T-helper 17 cell (primary cell): ENCODE measurements at regions not wholly inside any gene's neighbourhood (a gene's known extent, or its start where the extent isn't known, plus 50 kb on each side); places are given as distances from the start of the nearest gene placed in this dataset.

Source experiments
- ATAC-seq: fragments of 150-1000 bp; cut with Tn5 transposase; 2 replicates; pipeline ENCODE4 v1.10.0; 2021; ENCODE audit warnings: mild to moderate bottlenecking, moderate library complexity
- DNase-seq, 3 donors: peaks; one replicate each; pipeline versions ENCODE4 v3.0.0 to v3.0.0-alpha.2; 2020 to 2021
- H3K9me3 ChIP-seq: one replicate; pipeline ENCODE4 v1.7.0; 2013; ENCODE audit warnings: low read length, mild to moderate bottlenecking; ENCODE audit not compliant: control insufficient read depth, poor library complexity, severe bottlenecking
- H3K27ac Mint-ChIP-seq: one replicate; pipeline ENCODE4 v1.8.0; 2022; ENCODE audit warnings: mild to moderate bottlenecking, moderate library complexity, mixed read lengths
- H3K27me3 Mint-ChIP-seq: one replicate; pipeline ENCODE4 v1.8.0; 2022; ENCODE audit warnings: mixed read lengths
- H3K36me3 Mint-ChIP-seq: one replicate; pipeline ENCODE4 v1.8.0; 2022; ENCODE audit warnings: low read depth, mixed read lengths
- H3K4me1 Mint-ChIP-seq: one replicate; pipeline ENCODE4 v1.8.0; 2022; ENCODE audit warnings: mild to moderate bottlenecking, mixed read lengths
- H3K4me3 Mint-ChIP-seq: one replicate; pipeline ENCODE4 v1.8.0; 2022; ENCODE audit warnings: mild to moderate bottlenecking, moderate library complexity, mixed read lengths

DNA sequence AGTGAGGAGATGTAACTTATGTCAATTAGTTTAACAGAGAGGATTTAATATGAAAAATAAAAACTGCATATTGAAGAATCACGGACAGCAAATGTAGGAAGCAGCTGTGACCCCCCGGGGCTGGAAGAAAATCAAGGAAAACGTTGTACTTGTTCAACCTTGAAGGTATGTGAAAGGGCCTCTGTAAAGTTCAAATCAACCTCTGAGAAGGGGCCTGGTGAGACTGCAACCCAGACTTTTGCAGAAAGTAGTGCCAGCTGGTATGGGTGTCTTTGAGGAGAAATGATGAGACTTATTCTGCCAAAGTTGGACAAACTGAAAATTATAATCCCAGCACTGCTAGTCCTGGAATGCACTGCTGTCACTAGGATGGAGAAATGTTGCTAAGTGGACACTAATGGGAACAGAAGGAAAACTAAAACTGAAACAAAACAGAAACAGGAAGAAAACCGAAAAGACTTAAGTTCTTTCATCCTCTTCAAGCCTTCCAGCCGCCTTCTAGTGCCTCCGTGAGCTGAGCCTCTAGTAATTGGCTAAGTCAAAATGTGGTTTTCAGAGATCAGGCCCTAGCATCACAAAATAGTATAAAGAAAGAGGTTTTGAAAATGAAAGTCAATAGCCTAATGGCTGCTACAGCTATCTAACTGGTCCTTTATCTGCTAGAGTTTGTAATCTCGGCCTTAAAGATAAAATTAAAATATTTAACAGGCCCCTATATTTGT, 253.7 kb upstream of the SORCS1 start:
- Mint-ChIP-seq H3K4me3 (no peak overlapping the region), H3K4me1 (no peaks in the 10 kb centered on the region), H3K27ac (no peak overlapping the region), H3K27me3 (no peaks in the 10 kb centered on the region), H3K36me3 (no peaks in the 10 kb centered on the region)
- ATAC-seq, result no peak
- no peak for DNase-seq
- H3K9me3 ChIP-seq, result no peaks in the 10 kb centered on the region

DNA sequence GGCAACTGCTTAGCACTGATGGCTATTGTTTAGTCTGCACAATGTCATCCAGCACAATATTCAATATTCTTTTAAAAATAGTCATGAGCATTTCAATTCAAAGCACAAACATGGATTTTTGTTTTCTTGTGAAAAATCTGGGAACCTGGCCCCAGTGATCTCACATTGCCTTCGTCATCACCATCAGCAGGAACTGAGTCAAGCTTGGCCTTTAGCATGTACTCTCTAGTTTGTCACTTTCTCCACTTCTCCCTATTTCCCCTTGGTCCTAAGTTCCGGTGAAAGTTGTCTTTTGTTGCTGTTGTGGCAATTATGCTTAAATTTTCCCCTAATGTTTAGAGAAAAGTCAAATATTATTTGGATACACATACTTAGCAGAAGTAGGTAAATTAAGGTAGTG, 252.9 kb upstream of the SORCS1 start:
- no peak overlapping the region for H3K4me3 Mint-ChIP-seq

DNA sequence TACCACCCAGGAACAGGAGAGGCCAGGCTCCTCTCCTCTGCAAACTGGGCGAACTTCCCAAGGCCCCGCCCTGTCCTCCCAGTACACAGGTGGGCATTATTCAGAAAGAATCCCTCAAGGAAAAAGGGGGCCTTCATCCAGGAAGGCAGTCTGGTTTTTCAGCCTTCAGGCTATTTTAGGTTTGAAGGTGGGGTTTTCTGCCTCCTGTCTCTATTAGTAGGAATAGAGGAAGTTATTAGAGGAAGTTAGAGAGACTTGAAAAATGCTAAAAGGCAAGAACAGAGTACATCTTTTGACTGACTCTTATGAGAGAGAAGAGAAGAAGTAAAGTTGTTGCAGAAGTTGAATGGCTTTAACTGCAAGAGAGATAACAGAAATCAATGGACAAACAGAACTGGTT, 250.9 kb upstream of the SORCS1 start:
- no peak overlapping the region for H3K4me3 Mint-ChIP-seq
- no peak overlapping the region for H3K27ac Mint-ChIP-seq
- no peaks in the 10 kb centered on the region for H3K9me3 ChIP-seq
- H3K4me1 Mint-ChIP-seq, result no peaks in the 10 kb centered on the region
- no peak for DNase-seq
- H3K27me3 Mint-ChIP-seq, result no peaks in the 10 kb centered on the region
- no peaks in the 10 kb centered on the region for H3K36me3 Mint-ChIP-seq
- ATAC-seq, result no peak

More for the DNA sequence above, 252.9 kb upstream of the SORCS1 start:
- H3K27me3 Mint-ChIP-seq, result no peaks in the 10 kb centered on the region
- H3K9me3 ChIP-seq, result no peaks in the 10 kb centered on the region
- no peak overlapping the region for H3K27ac Mint-ChIP-seq
- no peak for ATAC-seq
- no peak for DNase-seq
- no peaks in the 10 kb centered on the region for H3K4me1 Mint-ChIP-seq
- no peaks in the 10 kb centered on the region for H3K36me3 Mint-ChIP-seq

DNA sequence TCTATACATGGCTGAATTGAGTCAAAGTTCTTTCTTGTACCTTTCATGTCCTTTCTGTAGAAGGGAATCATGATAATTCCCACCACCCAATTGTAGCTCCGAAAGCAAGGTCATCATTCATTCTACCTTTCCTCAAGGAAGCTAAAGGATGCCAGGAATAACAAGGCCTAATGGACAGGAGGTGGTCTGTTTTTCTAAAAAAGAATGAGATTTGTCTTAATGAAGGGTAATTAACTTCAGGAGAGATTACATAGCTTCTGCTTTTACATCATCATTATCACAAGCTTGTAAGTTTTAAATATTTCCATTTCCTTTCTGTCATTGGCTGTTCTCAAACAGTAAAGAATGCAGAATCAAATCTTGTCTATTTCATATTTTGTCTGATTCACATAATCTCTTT, 249.5 kb upstream of the SORCS1 start:
- Mint-ChIP-seq H3K4me3 (no peak overlapping the region), H3K27me3 (no peaks in the 10 kb centered on the region), H3K27ac (no peak overlapping the region), H3K36me3 (no peaks in the 10 kb centered on the region), H3K4me1 (no peaks in the 10 kb centered on the region)
- no peaks in the 10 kb centered on the region for H3K9me3 ChIP-seq
- ATAC-seq (no peak), DNase-seq (no peak)

DNA sequence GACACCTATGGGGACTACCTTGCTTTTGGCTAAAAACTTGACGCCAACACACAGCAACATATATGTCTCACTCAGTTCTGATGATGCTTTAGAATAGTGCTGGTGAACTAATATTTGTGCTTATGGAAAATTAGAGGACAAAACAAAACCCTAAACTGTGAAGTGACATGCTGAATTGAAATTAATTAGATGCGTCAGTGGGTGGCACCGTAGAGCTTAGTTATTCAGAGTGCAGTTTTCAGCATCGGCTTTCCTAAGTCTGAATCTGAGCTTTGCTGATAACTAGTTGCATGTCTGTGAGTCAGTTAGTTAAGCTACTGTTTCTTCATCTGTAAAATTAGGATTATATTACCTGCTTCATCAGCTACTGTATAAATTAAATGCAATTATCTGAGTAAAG, 245.0 kb upstream of the SORCS1 start:
- DNase-seq (no peak), ATAC-seq (no peak)
- H3K27me3 Mint-ChIP-seq, result no peaks in the 10 kb centered on the region
- no peaks in the 10 kb centered on the region for H3K36me3 Mint-ChIP-seq
- H3K4me3 Mint-ChIP-seq, result no peak overlapping the region
- H3K9me3 ChIP-seq, result no peaks in the 10 kb centered on the region
- H3K27ac Mint-ChIP-seq, result no peak overlapping the region
- no peaks in the 10 kb centered on the region for H3K4me1 Mint-ChIP-seq

DNA sequence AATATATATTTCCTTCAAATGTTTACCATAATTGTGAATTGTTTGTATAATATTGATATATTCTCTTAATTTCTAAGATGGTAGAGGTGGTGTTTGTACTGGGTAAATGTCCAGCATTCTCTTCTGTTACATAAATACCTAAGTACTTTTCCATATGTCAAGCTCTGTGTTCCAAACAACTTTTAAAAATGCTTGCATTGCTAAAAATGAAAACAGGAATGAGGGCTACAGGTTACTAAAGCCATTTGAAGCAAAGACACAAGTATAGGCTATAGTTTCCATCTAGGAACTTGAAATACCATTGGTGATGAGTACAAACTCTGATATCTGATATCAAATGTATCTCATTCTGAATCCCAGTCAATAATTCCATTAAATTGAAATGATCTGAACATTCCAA, 233.6 kb upstream of the SORCS1 start:
- no peak overlapping the region for H3K27ac Mint-ChIP-seq
- H3K4me3 Mint-ChIP-seq, result no peak overlapping the region
- no peaks in the 10 kb centered on the region for H3K9me3 ChIP-seq
- no peak for DNase-seq
- no peaks in the 10 kb centered on the region for H3K4me1 Mint-ChIP-seq
- H3K27me3 Mint-ChIP-seq, result no peaks in the 10 kb centered on the region
- no peak for ATAC-seq
- H3K36me3 Mint-ChIP-seq, result no peaks in the 10 kb centered on the region

DNA sequence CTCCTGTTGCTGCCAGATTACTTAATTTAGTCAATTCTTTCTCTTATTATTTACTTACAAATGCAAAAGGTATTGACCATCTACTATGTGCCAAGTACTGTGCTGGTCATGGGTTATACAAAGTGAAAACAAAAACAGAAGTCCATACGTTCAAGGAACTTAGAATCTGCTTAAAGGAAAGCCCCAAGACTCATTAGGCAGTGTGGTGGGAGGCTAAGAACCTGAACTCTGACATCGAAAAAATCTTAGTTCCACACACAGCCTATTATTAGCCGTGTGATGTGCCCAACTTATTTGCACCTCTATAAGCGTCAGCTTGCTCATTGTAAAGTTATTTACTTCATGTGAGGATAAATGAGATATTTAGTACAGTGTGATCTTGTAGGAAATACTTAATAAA, 227.4 kb upstream of the SORCS1 start:
- ATAC-seq (no peak), DNase-seq (no peak)
- no peaks in the 10 kb centered on the region for H3K36me3 Mint-ChIP-seq
- H3K4me3 Mint-ChIP-seq, result no peak overlapping the region
- H3K9me3 ChIP-seq, result no peaks in the 10 kb centered on the region
- no peaks in the 10 kb centered on the region for H3K27me3 Mint-ChIP-seq
- no peak overlapping the region for H3K27ac Mint-ChIP-seq
- H3K4me1 Mint-ChIP-seq, result no peaks in the 10 kb centered on the region

DNA sequence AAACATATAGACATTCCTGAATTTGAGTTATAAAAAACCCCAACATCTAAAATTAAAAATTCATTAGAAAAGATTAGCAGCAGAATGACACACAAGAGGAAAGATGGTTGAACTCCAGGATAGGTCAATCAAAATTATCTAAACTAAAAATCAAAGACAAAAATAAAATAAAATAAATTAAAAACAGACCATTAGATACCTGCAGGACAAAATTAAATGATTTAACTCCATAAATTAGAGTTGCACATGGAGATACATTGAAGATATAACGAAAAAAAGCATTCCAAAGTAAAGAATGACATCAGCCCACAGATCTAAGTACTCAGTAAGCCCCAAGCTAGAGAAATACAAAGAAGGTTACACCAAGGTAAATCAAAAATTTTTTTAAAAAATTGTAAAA, 226.1 kb upstream of the SORCS1 start:
- H3K27ac Mint-ChIP-seq, result no peak overlapping the region

DNA sequence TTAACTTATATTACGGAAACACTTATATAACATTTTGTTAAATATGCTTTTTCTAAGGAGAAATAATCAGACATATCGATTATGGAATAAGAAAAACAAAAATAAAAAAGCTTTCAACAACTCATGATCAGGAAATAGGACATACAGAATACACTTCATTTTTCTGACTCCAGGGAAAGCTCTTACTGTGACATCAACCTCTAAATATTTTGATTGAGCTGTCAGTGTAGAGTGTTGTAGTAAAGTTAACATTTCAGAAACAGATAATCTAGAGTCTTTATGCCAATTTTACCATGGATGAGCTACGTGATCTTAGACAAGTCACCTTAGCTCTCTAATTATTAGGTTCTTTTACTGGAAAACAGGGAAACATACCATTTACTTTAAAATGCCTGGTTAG, 218.9 kb upstream of the SORCS1 start:
- no peaks in the 10 kb centered on the region for H3K36me3 Mint-ChIP-seq
- no peaks in the 10 kb centered on the region for H3K27me3 Mint-ChIP-seq
- H3K4me1 Mint-ChIP-seq, result no peaks in the 10 kb centered on the region
- no peak overlapping the region for H3K4me3 Mint-ChIP-seq
- no peak overlapping the region for H3K27ac Mint-ChIP-seq
- DNase-seq, result no peak
- no peak for ATAC-seq
- H3K9me3 ChIP-seq, result no peaks in the 10 kb centered on the region

More for the DNA sequence above, 226.1 kb upstream of the SORCS1 start:
- DNase-seq (no peak), ATAC-seq (no peak)
- H3K27me3 Mint-ChIP-seq, result no peaks in the 10 kb centered on the region
- no peaks in the 10 kb centered on the region for H3K4me1 Mint-ChIP-seq
- H3K4me3 Mint-ChIP-seq, result no peak overlapping the region
- H3K36me3 Mint-ChIP-seq, result no peaks in the 10 kb centered on the region
- H3K9me3 ChIP-seq, result no peaks in the 10 kb centered on the region

DNA sequence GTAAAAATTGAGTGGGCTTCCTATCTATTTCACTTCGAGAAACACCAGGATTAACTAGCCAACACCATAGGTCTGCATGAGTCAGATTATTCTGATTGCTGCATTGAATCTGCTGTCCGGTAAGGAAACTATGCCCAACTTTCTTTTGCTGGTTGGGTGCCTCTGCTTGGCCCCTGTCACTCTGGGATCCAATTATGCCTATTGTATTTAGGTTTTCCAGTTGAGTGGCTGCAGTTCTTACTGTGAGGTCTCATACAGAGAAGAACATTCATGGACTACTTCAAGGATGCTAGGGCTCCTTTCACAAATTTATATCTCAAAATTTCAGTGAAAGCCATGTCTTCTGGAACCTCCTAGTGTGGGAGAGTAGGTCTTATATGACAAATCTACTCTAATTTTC, 215.1 kb upstream of the SORCS1 start:
- Mint-ChIP-seq H3K27ac (no peak overlapping the region), H3K4me3 (no peak overlapping the region), H3K4me1 (no peaks in the 10 kb centered on the region), H3K36me3 (no peaks in the 10 kb centered on the region), H3K27me3 (no peaks in the 10 kb centered on the region)
- H3K9me3 ChIP-seq, result no peaks in the 10 kb centered on the region
- ATAC-seq (no peak), DNase-seq (no peak)

DNA sequence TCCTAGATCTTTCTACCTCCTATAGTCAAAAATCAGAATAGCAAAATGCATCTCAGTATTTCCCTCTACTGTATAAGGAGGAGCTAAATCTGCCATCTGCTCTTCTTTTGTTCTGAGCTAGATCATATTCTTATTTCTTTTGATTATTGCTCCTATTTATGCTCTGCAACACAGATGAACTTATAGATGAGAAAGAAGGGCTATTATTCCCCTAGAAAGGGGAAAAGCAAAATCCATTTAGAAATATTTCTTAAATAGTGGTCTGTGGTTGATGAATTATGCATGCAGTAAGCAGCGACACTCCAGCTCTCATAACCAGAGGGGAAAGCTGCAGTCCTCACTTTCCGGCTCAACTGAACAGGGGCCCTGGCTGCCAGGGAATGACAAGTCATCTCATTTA, 207.3 kb upstream of the SORCS1 start:
- H3K4me1 Mint-ChIP-seq, result no peaks in the 10 kb centered on the region
- H3K36me3 Mint-ChIP-seq, result no peaks in the 10 kb centered on the region
- no peak for DNase-seq
- no peak overlapping the region for H3K27ac Mint-ChIP-seq
- H3K9me3 ChIP-seq, result no peaks in the 10 kb centered on the region
- H3K27me3 Mint-ChIP-seq, result no peaks in the 10 kb centered on the region
- no peak overlapping the region for H3K4me3 Mint-ChIP-seq
- ATAC-seq, result no peak

DNA sequence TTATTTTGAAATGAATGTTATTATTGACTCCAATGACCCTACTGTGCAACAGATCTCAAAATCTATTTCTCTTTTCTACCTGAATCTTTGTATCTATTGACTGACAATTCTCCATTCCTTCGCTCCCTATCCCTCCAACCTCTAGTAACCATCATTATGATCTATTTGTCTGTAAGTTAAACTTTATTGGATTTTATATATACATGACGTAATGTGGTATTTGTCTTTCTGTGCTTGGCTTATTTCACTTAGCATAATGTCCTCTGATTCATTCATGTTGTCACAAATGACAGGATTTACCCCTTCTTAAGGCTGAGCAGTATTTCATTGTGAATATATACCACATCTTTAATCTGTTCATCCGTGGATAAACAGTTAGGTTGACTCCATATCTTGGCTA, 200.4 kb upstream of the SORCS1 start:
- DNase-seq (no peak), ATAC-seq (no peak)
- H3K9me3 ChIP-seq, result no peaks in the 10 kb centered on the region
- no peaks in the 10 kb centered on the region for H3K27me3 Mint-ChIP-seq
- no peak overlapping the region for H3K4me3 Mint-ChIP-seq
- H3K4me1 Mint-ChIP-seq, result no peaks in the 10 kb centered on the region
- no peak overlapping the region for H3K27ac Mint-ChIP-seq
- H3K36me3 Mint-ChIP-seq, result no peaks in the 10 kb centered on the region

DNA sequence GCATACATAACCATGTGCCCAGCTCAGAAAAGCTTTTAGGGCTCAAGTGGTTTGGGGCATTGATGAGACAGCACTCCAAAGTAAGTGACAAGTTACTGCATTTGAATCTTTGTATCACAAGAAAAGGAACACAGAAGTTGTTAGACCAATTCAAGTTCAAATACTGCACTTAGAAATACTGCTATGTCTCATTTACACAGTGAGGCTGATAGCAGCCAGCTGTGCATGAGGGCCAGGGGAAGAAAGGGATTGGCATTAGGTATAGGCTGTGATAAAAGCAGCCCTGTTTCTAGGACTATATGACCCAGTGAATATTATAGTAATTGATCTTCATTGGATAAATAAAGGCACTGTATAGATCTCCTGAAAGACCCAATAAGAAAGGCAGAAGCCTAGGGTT, 197.8 kb upstream of the SORCS1 start:
- no peak for DNase-seq
- no peaks in the 10 kb centered on the region for H3K9me3 ChIP-seq
- Mint-ChIP-seq H3K27me3 (no peaks in the 10 kb centered on the region), H3K27ac (no peak overlapping the region), H3K4me3 (no peak overlapping the region), H3K36me3 (no peaks in the 10 kb centered on the region), H3K4me1 (no peaks in the 10 kb centered on the region)
- ATAC-seq, result no peak

DNA sequence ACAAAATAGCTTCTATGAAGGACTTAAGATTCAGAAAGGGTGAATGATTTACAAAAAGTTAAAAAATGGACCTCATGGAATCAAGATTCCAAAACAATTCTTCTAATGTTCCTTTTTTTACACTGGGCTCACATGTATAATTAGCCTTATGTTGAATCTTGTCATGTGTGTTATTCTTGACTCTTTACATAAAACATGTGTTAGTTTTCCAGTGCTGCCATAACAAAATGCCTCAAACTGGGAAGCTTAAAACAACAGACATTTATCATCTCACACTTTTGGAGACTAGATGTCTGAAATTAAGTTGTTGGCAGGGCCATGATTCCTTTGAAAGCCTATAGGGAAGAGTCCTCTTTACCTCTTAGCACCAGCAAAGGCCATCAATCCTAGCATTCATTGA, 192.5 kb upstream of the SORCS1 start:
- no peak for ATAC-seq
- Mint-ChIP-seq H3K27me3 (no peaks in the 10 kb centered on the region), H3K4me3 (no peak overlapping the region), H3K27ac (no peak overlapping the region), H3K36me3 (no peaks in the 10 kb centered on the region), H3K4me1 (no peaks in the 10 kb centered on the region)
- DNase-seq, result no peak
- no peaks in the 10 kb centered on the region for H3K9me3 ChIP-seq
